AG04450 (cell line): ENCODE measurements at regions not wholly inside any gene's neighbourhood (a gene's known extent, or its start where the extent isn't known, plus 50 kb on each side); places are given as distances from the start of the nearest gene placed in this dataset.

Source experiments
- CTCF ChIA-PET: fragments of 300-600, 350-600 bp; formaldehyde crosslinking; extraction: SDS; loops from one replicate; lab custom pipeline; 2022; ENCODE audit warnings: antibody characterized with exemption, inconsistent platforms; lab: Charles Lee
- POLR2A ChIA-PET: fragments of 350-600 bp; formaldehyde crosslinking; extraction: SDS; loops from one replicate; lab custom pipeline; 2021; ENCODE audit warnings: antibody characterized with exemption, inconsistent platforms; lab: Yijun Ruan, JAX
- DNase-seq: peaks from one replicate; pipeline ENCODE4 v3.0.0-alpha.2; 2011; ENCODE audit warnings: low read depth, low spot score
- H3K27ac ChIP-seq: one replicate; pipeline ENCODE4 v1.5.1; 2012; ENCODE audit warnings: low read depth, low read length, control low read depth
- H3K27me3 ChIP-seq: one replicate; pipeline ENCODE4 v1.6.0; 2012; ENCODE audit warnings: low read length; ENCODE audit not compliant: control insufficient read depth, insufficient read depth
- H3K4me3 ChIP-seq: 2 replicates; pipeline ENCODE4 v1.5.1; 2011; ENCODE audit warnings: mild to moderate bottlenecking, low read depth, low read length, control low read depth
- H3K9me3 ChIP-seq: 2 replicates; pipeline ENCODE4 v1.5.1; 2012; ENCODE audit warnings: low read length; ENCODE audit not compliant: control insufficient read depth, insufficient read depth
- TF ChIP-seq, protein P1 (sequence below): IDR thresholded peaks from 2 replicates; pipeline ENCODE4 v1.5.1; 2011; ENCODE audit warnings: low read depth, low read length, control low read depth, inconsistent platforms

DNA sequence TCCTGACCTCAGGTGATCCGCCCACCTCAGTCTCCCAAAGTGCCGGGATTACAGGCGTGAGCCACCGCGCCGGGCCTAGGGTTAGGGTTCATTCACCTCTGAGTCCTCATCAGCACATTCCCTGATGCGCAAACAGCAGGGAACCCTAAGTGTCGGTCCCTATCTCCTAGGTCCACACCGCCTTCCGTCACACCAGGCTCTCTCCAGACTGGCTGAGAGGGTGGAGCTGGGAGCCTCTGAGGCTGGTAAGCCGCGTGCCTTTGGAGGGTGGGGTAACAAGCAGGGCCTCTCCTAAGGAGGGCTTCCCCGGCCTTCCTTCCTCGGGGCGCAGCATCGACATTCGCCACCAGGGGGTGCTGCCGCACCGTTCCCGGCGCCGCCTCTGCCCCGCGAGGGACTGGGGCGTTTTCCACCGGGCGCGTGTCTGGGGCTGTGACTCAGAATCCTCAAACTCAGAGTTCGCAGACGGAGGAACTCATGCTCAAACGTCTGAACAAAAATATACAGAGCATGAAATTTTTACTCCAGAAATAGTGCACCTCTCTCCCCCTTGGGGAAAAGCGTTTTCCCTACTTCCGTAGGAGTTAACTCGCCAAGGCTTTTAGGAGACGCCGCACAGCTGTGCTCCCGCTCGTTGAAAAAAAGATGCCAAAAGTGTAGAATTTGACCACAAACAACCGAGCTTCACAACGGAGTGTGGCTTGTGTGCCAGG is 63.9 kb upstream of the ASAP2 start:
- Histone ChIP-seq H3K27me3 (no peaks in the 10 kb centered on the region), H3K9me3 (no peaks in the 10 kb centered on the region; the same call in 1 of the 2 replicates), H3K27ac (peak overlapping the region; percentile 81), H3K4me3 (peak overlapping the region; percentile 37)
- peak; percentile 84 for DNase-seq
- TF ChIP-seq, protein P1, sequence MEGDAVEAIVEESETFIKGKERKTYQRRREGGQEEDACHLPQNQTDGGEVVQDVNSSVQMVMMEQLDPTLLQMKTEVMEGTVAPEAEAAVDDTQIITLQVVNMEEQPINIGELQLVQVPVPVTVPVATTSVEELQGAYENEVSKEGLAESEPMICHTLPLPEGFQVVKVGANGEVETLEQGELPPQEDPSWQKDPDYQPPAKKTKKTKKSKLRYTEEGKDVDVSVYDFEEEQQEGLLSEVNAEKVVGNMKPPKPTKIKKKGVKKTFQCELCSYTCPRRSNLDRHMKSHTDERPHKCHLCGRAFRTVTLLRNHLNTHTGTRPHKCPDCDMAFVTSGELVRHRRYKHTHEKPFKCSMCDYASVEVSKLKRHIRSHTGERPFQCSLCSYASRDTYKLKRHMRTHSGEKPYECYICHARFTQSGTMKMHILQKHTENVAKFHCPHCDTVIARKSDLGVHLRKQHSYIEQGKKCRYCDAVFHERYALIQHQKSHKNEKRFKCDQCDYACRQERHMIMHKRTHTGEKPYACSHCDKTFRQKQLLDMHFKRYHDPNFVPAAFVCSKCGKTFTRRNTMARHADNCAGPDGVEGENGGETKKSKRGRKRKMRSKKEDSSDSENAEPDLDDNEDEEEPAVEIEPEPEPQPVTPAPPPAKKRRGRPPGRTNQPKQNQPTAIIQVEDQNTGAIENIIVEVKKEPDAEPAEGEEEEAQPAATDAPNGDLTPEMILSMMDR = peak; percentile 96
- POLR2A ChIA-PET = interaction anchor here (0.8 to 1.3 kb wide), 3 partner anchors 63 to 264 kb away, joined by 3 to 5 read pairs (median 4); no protein-coding TSS in a partner anchor
- CTCF ChIA-PET = interaction anchor here (0.6 to 5.8 kb wide), 29 partner anchors 9 to 658 kb away, joined by 3 to 64 read pairs (median 4); partner anchors contain the start of genes ASAP2, CPSF3 and ITGB1BP1

DNA sequence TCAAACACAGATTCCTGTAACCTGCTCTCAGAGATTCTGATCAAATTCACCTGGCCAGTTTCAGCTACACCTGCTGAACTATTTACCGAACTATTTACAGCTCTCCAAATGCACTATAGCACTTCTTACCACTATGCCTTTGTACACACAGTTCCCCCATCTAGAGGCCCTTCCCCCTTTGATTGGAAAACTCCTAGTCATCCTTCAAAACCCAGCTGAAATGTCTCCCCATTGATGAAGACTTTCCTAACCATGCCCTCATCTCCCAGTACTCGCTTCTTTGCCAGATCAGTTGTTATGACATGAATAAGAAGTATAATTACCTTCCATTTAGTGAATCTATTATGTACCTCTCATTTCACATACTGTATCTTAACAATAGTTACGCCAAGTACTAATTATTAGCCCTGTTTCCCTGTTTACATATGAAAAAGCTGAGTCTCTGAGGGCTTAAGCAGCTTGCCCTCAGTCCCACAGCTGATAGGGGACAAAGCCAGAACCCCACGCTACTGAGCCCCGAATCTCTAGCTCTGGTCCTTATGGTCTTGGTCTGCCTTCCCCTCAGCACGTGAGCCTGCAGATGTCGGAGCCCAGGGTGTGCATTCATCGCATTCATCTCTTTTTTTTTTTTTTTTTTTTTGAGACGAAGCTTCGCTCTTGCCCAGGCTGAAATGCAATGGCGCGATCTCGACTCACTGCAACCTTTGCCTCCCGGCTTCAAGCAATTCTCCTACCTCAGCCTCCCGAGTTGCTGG is 64.7 kb upstream of the ASAP2 start:
- no peaks in the 10 kb centered on the region for H3K27me3 ChIP-seq
- ChIA-PET CTCF (interaction anchor here (0.6 to 5.8 kb wide), 22 partner anchors 22 to 659 kb away, joined by 3 to 64 read pairs (median 4); no protein-coding TSS in a partner anchor), POLR2A (interaction anchor here (1.3 kb wide), 1 partner anchor 230 kb away, joined by 5 read pairs; no protein-coding TSS in a partner anchor)
- TF ChIP-seq, protein P1 = no peak
- H3K4me3 ChIP-seq = no peak overlapping the region
- H3K9me3 ChIP-seq = no peaks in the 10 kb centered on the region; the same call in 1 of the 2 replicates
- H3K27ac ChIP-seq = no peak overlapping the region
- DNase-seq = no peak

DNA sequence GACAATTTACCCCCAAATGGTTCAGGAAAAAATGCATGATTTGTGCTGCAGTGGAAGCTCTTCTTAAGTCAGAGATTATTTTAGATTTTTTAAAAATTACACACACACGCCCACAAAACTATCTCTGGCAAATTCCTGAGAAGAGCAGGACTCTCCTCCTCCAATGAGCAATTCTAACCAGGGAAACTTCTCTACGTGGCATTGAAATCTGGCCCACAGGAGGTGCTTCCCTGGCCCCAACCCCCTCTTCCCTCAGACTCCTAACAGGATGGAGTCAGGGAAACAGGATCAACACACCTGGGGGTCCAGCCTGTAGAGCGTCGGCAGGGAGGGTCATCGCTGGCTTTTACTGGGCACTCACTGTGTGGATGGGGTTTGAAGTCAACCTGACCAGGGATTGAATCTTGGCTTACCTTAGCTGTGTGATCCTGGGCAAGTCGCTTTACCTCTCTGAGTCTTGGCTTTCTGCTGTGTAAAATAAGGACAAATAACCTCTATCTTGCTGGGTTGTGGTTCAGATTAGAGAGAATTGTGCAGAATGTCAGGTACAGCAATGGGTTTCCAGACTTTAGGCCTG is 65.4 kb upstream of the ASAP2 start:
- Histone ChIP-seq H3K27me3 (no peaks in the 10 kb centered on the region), H3K9me3 (no peaks in the 10 kb centered on the region; the same call in 1 of the 2 replicates), H3K27ac (peak overlapping the region; percentile 47), H3K4me3 (no peak overlapping the region)
- ChIA-PET CTCF (interaction anchor here (0.9 to 5.8 kb wide), 13 partner anchors 22 to 273 kb away, joined by 3 to 64 read pairs (median 7); no protein-coding TSS in a partner anchor), POLR2A (no interaction called here)
- peak; percentile 16 for DNase-seq
- TF ChIP-seq, protein P1 = no peak

DNA sequence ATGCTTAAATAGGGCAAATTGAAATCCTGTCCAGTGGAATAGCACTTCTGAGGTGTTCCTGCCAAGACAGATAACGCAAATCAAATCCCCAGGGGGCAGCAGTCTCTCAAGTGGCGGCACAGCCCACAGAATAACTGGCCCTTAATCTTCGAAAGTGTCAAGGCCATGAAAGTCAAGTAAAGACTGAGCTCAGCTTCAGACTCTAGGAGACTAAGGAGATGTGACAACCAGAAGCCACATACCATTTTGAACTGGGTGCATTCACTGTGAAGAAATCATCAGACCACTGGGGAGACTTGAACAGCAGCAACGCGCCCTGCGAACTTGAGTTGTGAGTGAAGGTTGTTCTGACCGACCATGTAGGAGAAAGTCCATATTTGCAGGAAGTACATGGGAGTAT is 66.0 kb upstream of the ASAP2 start:
- H3K27me3 ChIP-seq = no peaks in the 10 kb centered on the region
- ChIA-PET CTCF (interaction anchor here (0.7 to 5.8 kb wide), 14 partner anchors 23 to 336 kb away, joined by 3 to 64 read pairs (median 7); no protein-coding TSS in a partner anchor), POLR2A (no interaction called here)
- no peak for DNase-seq
- H3K27ac ChIP-seq = no peak overlapping the region
- H3K4me3 ChIP-seq = no peak overlapping the region
- TF ChIP-seq, protein P1 = 0 out of 2 replicates have a peak, but pooled peaks have one; percentile 11
- H3K9me3 ChIP-seq = no peaks in the 10 kb centered on the region; the same call in 1 of the 2 replicates
